ACHN (cell line): ENCODE measurements at regions not wholly inside any gene's neighbourhood (a gene's known extent, or its start where the extent isn't known, plus 50 kb on each side); places are given as distances from the start of the nearest gene placed in this dataset.
A peak's percentile ranks its signal among the peaks of the same experiment; 100 is the strongest.

Source experiments
- DNase-seq: peaks from one replicate; pipeline ENCODE4 v3.0.0-alpha.2; 2015
- in situ Hi-C: cut with HindIII; loops from 2 replicates; pipeline ENCODE4 v1.10.0; 2017; ENCODE audit warnings: low sequenced_read_pairs, low pct_ligation_motif_present, low pct_unique_long_range_greater_than_20kb

DNA sequence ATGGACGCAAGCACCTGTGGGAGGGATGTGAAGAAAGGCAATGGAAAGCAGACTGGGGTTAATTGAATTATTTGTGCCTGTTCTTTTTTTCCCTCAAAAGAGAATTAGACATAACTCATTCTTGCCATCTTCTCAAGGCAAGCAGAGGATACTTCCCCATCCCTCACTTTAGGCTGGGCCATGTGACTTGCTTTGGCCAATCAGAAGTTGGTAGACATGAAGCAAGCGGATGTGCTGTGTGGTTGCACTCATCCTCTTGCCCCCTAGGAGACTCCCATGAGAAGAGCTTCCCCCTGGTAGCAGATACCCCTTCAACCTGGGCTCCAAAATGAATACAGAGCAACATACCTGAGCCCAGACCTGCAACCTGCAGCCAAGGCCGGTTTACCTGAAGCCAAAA lies 124.4 kb upstream of the ZC3H12C start:
- in situ Hi-C loops = no loop called here
- DNase-seq = no peak

DNA sequence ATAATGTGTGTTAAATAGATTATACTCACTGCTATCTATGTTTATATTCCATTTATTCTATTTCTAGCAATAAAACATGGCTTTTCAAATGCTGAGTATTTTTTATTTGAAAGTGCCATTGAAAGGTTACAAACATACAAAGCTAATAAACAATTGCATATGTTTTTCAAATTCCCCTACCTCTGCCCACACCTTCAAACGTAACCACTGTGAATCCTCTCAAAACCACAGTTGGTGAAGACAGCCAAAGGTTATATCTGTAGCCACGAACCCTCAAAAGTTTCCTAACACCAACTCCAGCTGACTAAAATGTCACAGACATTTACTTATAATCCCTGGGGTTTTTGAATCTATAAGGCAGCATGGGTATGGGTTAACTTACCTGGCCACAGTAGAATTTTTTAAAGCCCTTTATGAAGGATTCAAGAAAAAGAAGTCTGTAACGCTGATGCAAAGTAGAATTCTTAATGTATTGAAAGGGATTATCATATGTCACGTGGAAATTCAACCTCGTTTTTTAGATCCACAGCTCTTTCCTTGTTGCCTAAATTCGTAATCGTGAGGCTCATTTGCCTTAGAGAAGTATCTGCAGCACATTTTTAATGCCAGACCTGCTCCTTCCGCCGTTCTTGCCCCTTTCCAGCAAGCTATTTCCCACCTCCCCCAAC lies 122.5 kb upstream of the ZC3H12C start:
- in situ Hi-C loops = no loop called here
- DNase-seq = no peak

DNA sequence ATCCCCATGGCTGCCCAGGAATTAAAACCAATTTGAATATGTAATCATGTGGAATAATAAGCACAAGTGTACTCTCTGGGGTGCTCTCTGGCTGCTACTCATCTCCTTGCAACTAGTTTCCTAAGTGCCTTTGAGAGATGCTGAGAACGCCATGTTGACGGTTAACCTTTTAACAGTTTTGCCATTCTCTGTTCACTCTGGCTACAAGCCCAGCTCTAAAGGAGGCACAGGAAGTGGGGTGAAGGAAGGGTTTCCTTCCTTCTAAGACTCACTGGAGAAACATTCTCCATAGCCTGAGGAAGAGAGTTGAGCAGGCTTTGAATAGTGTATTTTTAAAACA lies 122.0 kb upstream of the ZC3H12C start:
- DNase-seq = peak; percentile 3

GRCh38 chr11:109972181-109972715 lies 120.9 kb upstream of the ZC3H12C start:
- no peak for DNase-seq
- in situ Hi-C loops = no loop called here

More for the DNA sequence above, 122.0 kb upstream of the ZC3H12C start:
- in situ Hi-C loops = no loop called here

DNA sequence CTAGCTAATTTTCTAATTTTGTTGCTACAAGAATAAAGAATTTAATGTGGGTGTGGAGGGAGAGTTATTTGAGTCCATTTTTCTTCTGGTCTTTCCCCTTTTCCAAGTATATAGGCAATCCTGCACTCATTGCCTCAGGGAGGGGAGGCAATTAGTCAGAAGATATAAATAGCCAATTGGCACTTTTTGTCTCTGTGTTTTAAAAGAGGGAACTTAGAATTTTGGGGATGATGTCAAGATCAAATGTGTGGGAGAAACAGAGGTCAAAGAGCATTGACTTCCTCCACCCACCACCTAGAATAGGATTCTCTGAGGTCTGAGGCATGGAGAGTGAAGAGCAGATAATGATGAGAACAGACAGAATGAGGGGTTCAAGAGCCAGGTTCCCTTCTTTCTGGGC lies 120.3 kb upstream of the ZC3H12C start:
- no peak for DNase-seq
- in situ Hi-C loops = no loop called here

DNA sequence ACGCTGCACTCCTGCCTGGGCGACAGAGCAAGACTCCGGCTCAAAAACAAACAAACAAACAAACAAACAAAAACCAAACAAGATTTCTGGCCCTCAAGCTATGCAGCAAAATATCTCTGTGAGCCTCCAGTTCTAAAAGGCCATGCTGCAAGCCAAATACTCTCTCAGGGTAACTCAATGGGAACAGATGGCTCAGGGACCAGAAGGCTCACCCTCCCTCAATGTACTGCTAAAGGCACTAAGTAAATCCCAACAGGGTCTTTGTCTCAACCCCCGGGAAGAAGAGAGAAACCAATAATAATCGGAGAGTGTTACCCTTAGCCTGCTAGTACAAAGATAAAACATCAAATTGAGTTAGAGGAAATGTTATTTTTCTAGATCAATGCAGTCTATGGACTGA lies 119.7 kb upstream of the ZC3H12C start:
- DNase-seq = no peak
- in situ Hi-C loops = no loop called here

DNA sequence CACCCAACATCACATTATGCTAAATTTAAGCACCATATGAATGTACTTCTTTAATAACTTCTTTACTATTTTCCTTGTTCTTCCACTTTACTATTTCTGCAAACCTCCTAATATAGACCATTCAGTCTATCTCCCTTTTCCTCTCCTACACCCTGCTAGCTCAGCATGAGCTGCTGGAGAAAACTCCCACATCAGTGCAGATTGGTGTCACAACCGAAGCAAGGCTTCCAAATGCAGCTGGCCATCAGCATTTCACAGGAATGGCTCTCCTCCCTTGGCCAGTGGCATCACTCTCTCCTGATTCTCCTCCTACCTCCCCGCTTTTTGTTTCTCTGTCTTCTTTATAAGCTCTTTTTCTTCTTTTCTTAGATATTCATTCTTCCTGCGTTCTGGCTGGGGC lies 118.7 kb upstream of the ZC3H12C start:
- DNase-seq = no peak
- in situ Hi-C loops = no loop called here

- DNase-seq = no peak
- in situ Hi-C loops = no loop called here
Observed at GRCh38 chr11:109978895-109979294, 114.3 kb upstream of the ZC3H12C start.

DNA sequence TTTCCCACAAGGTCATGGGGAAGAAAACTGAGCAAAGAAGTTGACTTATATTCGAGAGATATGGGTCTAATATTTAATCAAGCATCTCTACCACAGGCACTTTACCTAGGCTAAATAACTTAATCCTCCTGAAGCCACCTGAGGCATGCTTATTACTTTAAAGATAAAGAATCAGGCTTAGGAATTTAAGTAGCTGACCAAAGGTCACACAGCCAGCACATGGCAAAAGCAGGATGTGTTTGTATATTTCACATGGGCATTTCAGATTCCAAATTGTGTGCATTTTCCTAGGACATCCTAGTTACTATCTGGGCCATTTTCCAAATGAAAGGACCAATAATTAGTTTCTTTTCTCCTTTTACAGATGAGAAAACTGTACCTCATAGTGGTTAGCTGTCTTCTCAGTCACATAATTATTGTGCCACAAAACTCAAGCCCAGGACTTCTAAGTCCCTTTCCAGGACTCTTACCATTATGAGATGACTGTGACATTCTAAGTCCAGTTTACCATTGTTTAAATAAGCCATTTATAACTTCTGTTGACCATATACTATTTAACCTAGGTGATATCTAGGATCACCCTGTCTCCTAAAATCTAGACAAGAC lies 112.1 kb upstream of the ZC3H12C start:
- in situ Hi-C loops = no loop called here
- DNase-seq = no peak

DNA sequence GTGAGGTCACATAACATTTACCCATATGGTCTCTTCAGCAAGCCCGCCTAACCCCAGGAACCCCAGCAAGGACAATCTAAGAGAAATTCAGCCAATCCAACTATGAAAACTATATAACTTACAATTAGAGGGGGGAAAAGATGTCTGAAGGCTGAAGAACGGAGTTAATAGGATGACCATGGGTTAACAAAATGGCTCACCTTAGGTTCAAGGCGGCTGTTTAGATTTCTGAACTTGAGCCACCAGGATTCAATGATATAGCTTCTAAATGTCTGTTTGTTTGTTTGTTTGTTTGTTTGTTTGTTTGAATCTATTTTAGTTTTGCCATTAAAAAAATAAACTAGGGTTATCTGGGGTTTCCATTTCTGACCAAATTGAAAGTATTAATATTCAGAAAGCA lies 109.8 kb upstream of the ZC3H12C start:
- in situ Hi-C loops = no loop called here

DNA sequence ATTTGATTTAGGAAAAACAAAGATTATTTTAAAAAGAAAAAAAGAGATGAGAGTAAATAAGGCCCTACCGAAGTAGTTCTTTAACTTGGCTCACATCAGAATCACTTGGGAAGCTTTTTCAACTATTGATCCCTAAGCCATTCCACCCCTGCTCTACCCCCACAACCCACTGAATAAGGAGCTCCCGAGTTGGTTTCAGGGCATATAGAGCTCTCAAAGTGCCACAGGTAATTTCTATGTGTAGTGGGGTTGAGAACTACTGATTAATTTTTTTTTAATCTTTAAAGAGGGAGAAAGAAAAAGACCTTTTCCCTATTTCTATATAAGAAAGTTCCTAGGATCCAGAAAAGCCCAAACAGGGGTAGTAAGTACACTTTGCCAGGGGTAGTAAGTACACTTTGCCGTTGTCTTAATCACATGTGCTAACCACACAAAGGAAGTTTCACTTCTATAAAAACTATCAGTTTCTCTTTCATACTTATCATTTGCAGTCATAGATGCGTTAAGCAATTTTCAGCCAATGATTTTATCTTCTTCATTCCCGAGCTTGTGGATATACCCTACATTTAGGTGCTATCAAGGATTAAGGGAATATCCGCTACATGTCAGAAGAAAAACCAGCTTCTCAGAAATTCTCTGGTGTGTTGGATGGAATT lies 108.4 kb upstream of the ZC3H12C start:
- in situ Hi-C loops = no loop called here
- no peak for DNase-seq

More for the DNA sequence above, 109.8 kb upstream of the ZC3H12C start:
- DNase-seq = no peak

- no peak for DNase-seq
- in situ Hi-C loops = no loop called here
Observed at GRCh38 chr11:109986488-109986887, 106.7 kb upstream of the ZC3H12C start.

- in situ Hi-C loops = no loop called here
- no peak for DNase-seq
Observed at GRCh38 chr11:109991835-109992234, 101.4 kb upstream of the ZC3H12C start.

DNA sequence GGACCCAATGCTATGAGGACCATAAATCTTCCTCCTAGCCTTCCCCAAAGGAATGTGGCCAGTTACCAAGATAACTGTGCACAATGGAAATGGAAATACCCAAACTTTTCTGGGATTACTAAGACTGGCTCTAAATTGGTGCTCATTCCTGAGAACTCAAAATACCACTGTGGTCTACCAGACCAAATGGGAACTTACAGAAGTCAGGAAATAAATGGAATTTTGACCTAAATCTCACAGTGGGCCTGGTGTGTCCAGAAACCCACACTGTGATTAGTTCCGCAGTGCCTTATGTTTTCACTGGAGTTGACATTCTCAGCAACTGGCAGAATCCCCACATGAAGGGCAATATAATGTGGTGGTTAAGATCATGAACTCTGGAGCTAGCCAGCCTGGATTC lies 99.4 kb upstream of the ZC3H12C start:
- no peak for DNase-seq
- in situ Hi-C loops = no loop called here

DNA sequence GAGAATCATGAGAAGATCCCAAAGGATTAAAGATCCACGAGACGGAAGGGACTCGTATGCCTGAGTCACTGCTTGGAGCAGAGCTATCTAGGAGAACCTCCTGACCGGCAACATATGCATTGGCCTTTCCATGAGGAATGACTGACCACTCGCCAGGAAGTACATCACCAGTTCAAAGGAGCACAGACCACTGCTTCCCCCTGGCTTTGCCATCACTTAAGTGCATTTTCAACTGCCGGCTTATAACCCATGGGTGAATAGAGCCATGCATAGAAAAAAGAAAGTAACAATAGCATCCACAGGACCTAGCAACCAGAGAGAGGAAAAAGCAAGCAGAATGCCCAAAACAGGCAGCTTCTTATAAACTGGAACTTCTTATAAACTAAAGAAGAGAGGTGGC lies 98.3 kb upstream of the ZC3H12C start:
- in situ Hi-C loops = no loop called here
- DNase-seq = no peak

DNA sequence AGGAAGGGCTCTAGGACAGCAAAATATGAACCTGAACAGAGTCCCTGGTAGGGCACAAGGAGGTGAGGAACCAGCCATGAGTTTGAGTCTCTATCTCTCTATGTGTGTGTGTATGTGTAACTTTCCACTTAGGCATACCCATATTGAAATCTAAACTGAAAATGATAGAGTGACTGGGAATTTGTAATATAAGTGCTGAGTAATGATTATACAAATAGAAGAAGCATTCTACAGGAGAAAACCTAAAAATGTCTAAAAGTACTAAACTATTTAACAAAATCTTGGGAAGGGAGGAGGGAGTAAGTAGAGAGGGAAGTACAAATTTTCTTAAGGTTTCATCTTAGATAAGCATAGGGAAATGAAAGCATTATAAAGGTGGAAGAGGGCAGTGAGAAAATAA lies 97.1 kb upstream of the ZC3H12C start:
- in situ Hi-C loops = no loop called here
- no peak for DNase-seq

- DNase-seq = no peak
- in situ Hi-C loops = no loop called here
Observed at GRCh38 chr11:109998921-109999320, 94.3 kb upstream of the ZC3H12C start.

DNA sequence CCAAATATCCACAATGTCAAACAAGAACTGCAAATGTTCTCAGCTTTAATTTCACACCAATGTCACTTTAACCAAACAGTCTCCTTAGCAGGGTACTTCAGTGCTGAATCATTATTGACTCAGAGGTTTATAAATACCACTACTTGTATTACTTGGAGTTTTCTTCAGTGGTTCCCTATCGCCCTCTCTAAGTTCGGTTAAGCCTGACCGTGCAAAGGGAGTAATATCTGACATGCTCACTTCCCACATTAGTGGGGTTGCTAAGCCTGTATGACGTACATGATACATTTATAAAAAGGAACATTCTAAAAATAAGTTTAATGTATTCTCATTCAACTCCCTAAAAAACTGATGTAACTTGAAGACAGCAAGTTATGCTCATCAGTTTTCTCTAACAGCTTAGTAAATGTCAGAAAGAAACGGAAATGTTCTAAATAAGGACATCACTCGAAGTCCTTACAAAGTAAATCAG lies 93.1 kb upstream of the ZC3H12C start:
- DNase-seq = peak; percentile 78

GRCh38 chr11:110000850-110001249 lies 92.3 kb upstream of the ZC3H12C start:
- in situ Hi-C loops = no loop called here

More for the DNA sequence above, 93.1 kb upstream of the ZC3H12C start:
- in situ Hi-C loops = no loop called here

GRCh38 chr11:110003426-110003825 lies 89.8 kb upstream of the ZC3H12C start:
- in situ Hi-C loops = no loop called here
- DNase-seq = no peak

More at GRCh38 chr11:110000850-110001249, 92.3 kb upstream of the ZC3H12C start:
- DNase-seq = no peak
